ENCODE measurements at regions not wholly inside any gene's neighbourhood (a gene's known extent, or its start where the extent isn't known, plus 50 kb on each side); places are given as distances from the start of the nearest gene placed in this dataset.

- TF ChIP-seq RCOR1 (conservative IDR thresholded peaks at IDR 0.05; ENCODE audit: low read depth, low read length): no peak
- no peak for TF ChIP-seq FOXK2 (IDR thresholded peaks at IDR 0.05)
- TF ChIP-seq CTCF (IDR thresholded peaks at IDR 0.05 in 2 of 3, conservative IDR thresholded peaks at IDR 0.05 in 1 of 3; ENCODE audit: control insufficient read depth in 2 of 3, extremely low read depth in 1 of 3, insufficient read depth in 1 of 3, low read depth in 3 of 3, low read length in 3 of 3): no peak
- no peak for TF ChIP-seq MXI1 (IDR thresholded peaks at IDR 0.05; ENCODE audit: low read depth, low read length)
- TF ChIP-seq SMC3 (IDR thresholded peaks at IDR 0.05; ENCODE audit: borderline replicate concordance, low read length): no peak
- no peak for TF ChIP-seq PRDM15 (CRISPR knock-in tag; IDR thresholded peaks at IDR 0.05)
- no peak for TF ChIP-seq CBFB (IDR thresholded peaks at IDR 0.05; ENCODE audit: low read depth)
- TF ChIP-seq EP300 (IDR thresholded peaks at IDR 0.05; ENCODE audit: borderline replicate concordance in 1 of 2, control insufficient read depth in 1 of 2, low read depth in 2 of 2, low read length in 2 of 2): no peak
- no peak for TF ChIP-seq POLR2A (IDR thresholded peaks at IDR 0.05; ENCODE audit: low read depth, low read length)
- no peak for TF ChIP-seq KDM1A (IDR thresholded peaks at IDR 0.05; ENCODE audit: borderline replicate concordance)
- no peak for TF ChIP-seq FOS (IDR thresholded peaks at IDR 0.05; ENCODE audit: borderline replicate concordance, extremely low read depth, insufficient read length)
- TF ChIP-seq PKNOX1 (IDR thresholded peaks at IDR 0.05): no peak
- TF ChIP-seq MTA2 (IDR thresholded peaks at IDR 0.05; ENCODE audit: low read depth): no peak
- TF ChIP-seq ZSCAN29 (IDR thresholded peaks at IDR 0.05): no peak
Measured at GRCh38 chr10:57905010-57905409, 362.7 kb downstream of the IPMK start.

Data from GM12878 (cell line).